ENCODE measurements at regions not wholly inside any gene's neighbourhood (a gene's known extent, or its start where the extent isn't known, plus 50 kb on each side); places are given as distances from the start of the nearest gene placed in this dataset.

- ATAC-seq (no peak), DNase-seq (no peak)
- Histone ChIP-seq H3K27me3 (ENCODE audit: low read depth) (no peaks in the 10 kb centered on the region), H3K4me3 (no peak overlapping the region), H3K4me1 (no peaks in the 10 kb centered on the region), H3K36me3 (no peaks in the 10 kb centered on the region), H3K9me3 (no peaks in the 10 kb centered on the region), H3K27ac (no peak overlapping the region)
- intact Hi-C loops (cut with DNase I): no loop called here
- no peak for TF ChIP-seq CTCF (IDR thresholded peaks at IDR 0.05)
Measured at GRCh38 chrY:21102507-21102906, 346.6 kb downstream of the RPS4Y2 start.

- Histone ChIP-seq H3K27me3 (ENCODE audit: low read depth) (no peaks in the 10 kb centered on the region), H3K36me3 (no peaks in the 10 kb centered on the region), H3K27ac (no peak overlapping the region), H3K4me3 (no peak overlapping the region), H3K9me3 (no peaks in the 10 kb centered on the region), H3K4me1 (no peaks in the 10 kb centered on the region)
- intact Hi-C loops (cut with DNase I): no loop called here
- no peak for TF ChIP-seq CTCF (IDR thresholded peaks at IDR 0.05)
- ATAC-seq: no peak
- no peak for DNase-seq
Measured at GRCh38 chrY:21103885-21104284, 348.0 kb downstream of the RPS4Y2 start.

GRCh38 chrY:21105529-21105928, 349.6 kb downstream of the RPS4Y2 start:
- no peak for ATAC-seq
- no peak for DNase-seq
- intact Hi-C loops (cut with DNase I): no loop called here
- no peaks in the 10 kb centered on the region for H3K4me1 ChIP-seq
- H3K9me3 ChIP-seq: no peaks in the 10 kb centered on the region
- no peak overlapping the region for H3K27ac ChIP-seq
- TF ChIP-seq CTCF (IDR thresholded peaks at IDR 0.05): no peak
- H3K36me3 ChIP-seq: no peaks in the 10 kb centered on the region
- no peaks in the 10 kb centered on the region for H3K27me3 ChIP-seq (ENCODE audit: low read depth)
- H3K4me3 ChIP-seq: no peak overlapping the region

GRCh38 chrY:21111313-21111712, 355.4 kb downstream of the RPS4Y2 start:
- DNase-seq (no peak), ATAC-seq (no peak)
- Histone ChIP-seq H3K4me1 (no peaks in the 10 kb centered on the region), H3K27me3 (ENCODE audit: low read depth) (no peaks in the 10 kb centered on the region), H3K27ac (no peak overlapping the region), H3K9me3 (no peaks in the 10 kb centered on the region), H3K4me3 (no peak overlapping the region), H3K36me3 (no peaks in the 10 kb centered on the region)
- no peak for TF ChIP-seq CTCF (IDR thresholded peaks at IDR 0.05)
- intact Hi-C loops (cut with DNase I): no loop called here

GRCh38 chrY:21121065-21121464, 365.2 kb downstream of the RPS4Y2 start:
- H3K27ac ChIP-seq: no peak overlapping the region
- no peaks in the 10 kb centered on the region for H3K27me3 ChIP-seq (ENCODE audit: low read depth)
- ATAC-seq (no peak), DNase-seq (no peak)
- no peak for TF ChIP-seq CTCF (IDR thresholded peaks at IDR 0.05)
- no peaks in the 10 kb centered on the region for H3K9me3 ChIP-seq
- H3K4me1 ChIP-seq: no peaks in the 10 kb centered on the region
- intact Hi-C loops (cut with DNase I): no loop called here
- no peak overlapping the region for H3K4me3 ChIP-seq
- no peaks in the 10 kb centered on the region for H3K36me3 ChIP-seq

GRCh38 chrY:21135591-21135990, 375.5 kb upstream of the RBMY1B start:
- intact Hi-C loops (cut with DNase I): no loop called here
- no peaks in the 10 kb centered on the region for H3K36me3 ChIP-seq
- no peak for ATAC-seq

More at GRCh38 chrY:21135591-21135990, 375.5 kb upstream of the RBMY1B start:
- Histone ChIP-seq H3K27ac (no peak overlapping the region), H3K4me3 (no peak overlapping the region), H3K9me3 (no peaks in the 10 kb centered on the region), H3K27me3 (ENCODE audit: low read depth) (no peaks in the 10 kb centered on the region), H3K4me1 (no peaks in the 10 kb centered on the region)
- DNase-seq: no peak
- no peak for TF ChIP-seq CTCF (IDR thresholded peaks at IDR 0.05)

All from lower lobe of right lung (tissue), 2 donors.